B cell (primary cell): ENCODE measurements at regions not wholly inside any gene's neighbourhood (a gene's known extent, or its start where the extent isn't known, plus 50 kb on each side); places are given as distances from the start of the nearest gene placed in this dataset.

Source experiments
- ATAC-seq: fragments of 200-7000 bp; cut with Tn5 transposase; one replicate; pipeline ENCODE4 v1.10.0; 2021; ENCODE audit warnings: low read depth, mild to moderate bottlenecking, moderate number of reproducible peaks, moderate library complexity
- CTCF ChIA-PET: fragments of 350-600 bp; sonication (Branson Sonifier 250); formaldehyde crosslinking; loops from one replicate; lab custom pipeline; 2021; ENCODE audit warnings: antibody characterized with exemption, inconsistent platforms; lab: Charles Lee
- POLR2A ChIA-PET: fragments of 350-600 bp; sonication (Branson Sonifier 250); formaldehyde crosslinking; loops from one replicate; lab custom pipeline; 2021; ENCODE audit warnings: antibody characterized with exemption; lab: Charles Lee
- DNase-seq: peaks from one replicate; pipeline ENCODE4 v3.0.0; 2013
- H2AFZ ChIP-seq: 2 replicates; pipeline ENCODE4 v1.6.1; 2012; ENCODE audit warnings: mild to moderate bottlenecking, low read depth, low read length; ENCODE audit not compliant: insufficient read depth, poor library complexity, severe bottlenecking
- H3K27ac ChIP-seq, 2 donors: 1 replicate in 1 of 2; 2 replicates in 1 of 2; pipeline ENCODE4 v1.5.1; 2012 to 2013; ENCODE audit warnings: low read length in 2 of 2, mild to moderate bottlenecking in 2 of 2, moderate library complexity in 1 of 2
- H3K27me3 ChIP-seq, 4 experiments: fragments of 200-600 bp in 1 of 4; sonication (generic) in 1 of 4; replicated peaks in 1 of 4; 1 replicate in 2 of 4; 2 replicates in 2 of 4; pipeline versions ENCODE4 v1.6.1 to v1.7.0; 2013 to 2016; ENCODE audit warnings: low read length in 3 of 4, mild to moderate bottlenecking in 2 of 4, mixed read lengths in 1 of 4, moderate library complexity in 1 of 4; ENCODE audit not compliant: insufficient read depth in 4 of 4, control insufficient read depth in 3 of 4; ENCODE audit errors: control extremely low read depth in 1 of 4
- H3K36me3 ChIP-seq, 2 experiments: replicated peaks in 1 of 2; 1 replicate in 1 of 2; 2 replicates in 1 of 2; pipeline versions ENCODE4 v1.6.1 to v1.7.1; 2013; ENCODE audit warnings: low read length in 1 of 2; ENCODE audit not compliant: insufficient read depth in 2 of 2, control insufficient read depth in 1 of 2; ENCODE audit errors: control extremely low read depth in 1 of 2, extremely low read depth in 1 of 2
- H3K4me1 ChIP-seq, 2 donors: fragments of 200-600 bp in 1 of 2; sonication (generic) in 1 of 2; 1 replicate in 1 of 2; 2 replicates in 1 of 2; pipeline versions ENCODE4 v1.5.1 to v1.6.1; 2013 to 2017; ENCODE audit warnings: low read length in 2 of 2; ENCODE audit not compliant: control insufficient read depth in 2 of 2, insufficient read depth in 2 of 2
- H3K4me2 ChIP-seq: replicated peaks from 2 replicates; pipeline ENCODE3; 2012; ENCODE audit warnings: mild to moderate bottlenecking, low read depth, low read length; ENCODE audit not compliant: poor library complexity, severe bottlenecking
- H3K4me3 ChIP-seq, 5 experiments: fragments of 200-600 bp in 1 of 5; sonication (generic) in 1 of 5; 1 replicate in 3 of 5; 2 replicates in 2 of 5; pipeline versions ENCODE4 v1.5.1 to v1.7.0; 2011 to 2016; ENCODE audit warnings: low read length in 4 of 5, mild to moderate bottlenecking in 4 of 5, low read depth in 2 of 5, control low read depth in 1 of 5, moderate library complexity in 1 of 5; ENCODE audit not compliant: insufficient read depth in 1 of 5; ENCODE audit errors: control extremely low read depth in 1 of 5, extremely low read depth in 1 of 5
- H3K79me2 ChIP-seq: fragments of 200-600 bp; sonication (generic); one replicate; pipeline ENCODE4 v1.6.0; 2016; ENCODE audit warnings: low read length; ENCODE audit not compliant: control insufficient read depth, insufficient read depth
- H3K9ac ChIP-seq: fragments of 200-600 bp; sonication (generic); 2 replicates; pipeline ENCODE4 v1.6.1; 2017; ENCODE audit warnings: mild to moderate bottlenecking, low read length, moderate library complexity
- H3K9me3 ChIP-seq, 3 donors: one replicate each; pipeline versions ENCODE4 v1.6.1 to v1.7.1; 2013; ENCODE audit warnings: low read length in 2 of 3; ENCODE audit not compliant: control insufficient read depth in 2 of 3, insufficient read depth in 1 of 3; ENCODE audit errors: control extremely low read depth in 1 of 3
- H4K20me1 ChIP-seq: 2 replicates; pipeline ENCODE4 v1.6.0; 2012; ENCODE audit warnings: mild to moderate bottlenecking, low read length; ENCODE audit not compliant: insufficient read depth, control insufficient read depth, poor library complexity, severe bottlenecking
- H3K27ac Mint-ChIP-seq: one replicate; pipeline ENCODE4 v1.8.0; 2021; ENCODE audit warnings: mixed read lengths
- H3K27me3 Mint-ChIP-seq: one replicate; pipeline ENCODE4 v1.8.0; 2021; ENCODE audit warnings: mixed read lengths
- H3K4me1 Mint-ChIP-seq: one replicate; pipeline ENCODE4 v1.8.0; 2021; ENCODE audit warnings: mixed read lengths
- H3K4me3 Mint-ChIP-seq: one replicate; pipeline ENCODE4 v1.8.0; 2021; ENCODE audit warnings: mixed read lengths
- H3K9me3 Mint-ChIP-seq: one replicate; pipeline ENCODE4 v1.8.0; 2022; ENCODE audit warnings: mixed read lengths; ENCODE audit not compliant: insufficient read depth
- CTCF ChIP-seq: fragments of 200-600 bp; IDR thresholded peaks from one replicate; pipeline ENCODE4 v1.8.0; 2022; ENCODE audit warnings: antibody characterized with exemption, mild to moderate bottlenecking
- EZH2 ChIP-seq: IDR thresholded peaks from 2 replicates; pipeline ENCODE4 v1.6.1; 2012; ENCODE audit warnings: borderline replicate concordance, low read depth, mild to moderate bottlenecking, moderate library complexity, low read length; ENCODE audit not compliant: insufficient read depth, poor library complexity, severe bottlenecking
- whole genome bisulfite sequencing: methylation state at CpG from one replicate; pipeline ENCODE4 v1.1.5; 2013; ENCODE audit warnings: missing lambda C conversion rate; ENCODE audit not compliant: insufficient coverage; 5-methylcytosine and 5-hydroxymethylcytosine counted together
- intact Hi-C: fragments of 100-400 bp; cut with micrococcal nuclease; formaldehyde crosslinking; loops from one replicate; pipeline ENCODE4 v1.10.0; 2022

GRCh38 chr15:48006031-48006511, 114.7 kb upstream of the SLC24A5 start:
- DNase-seq (no peak), ATAC-seq (no peak)
- Mint-ChIP-seq H3K27me3 (peaks cover 12% of the 10 kb centered on the region), H3K9me3 (no peaks in the 10 kb centered on the region), H3K4me3 (no peak overlapping the region), H3K27ac (no peak overlapping the region), H3K4me1 (peaks cover 15% of the 10 kb centered on the region)
- TF ChIP-seq EZH2 (no peak), CTCF (no peak)
- no peaks in the 10 kb centered on the region for H4K20me1 ChIP-seq
- no peak overlapping the region for H3K4me2 ChIP-seq
- H3K9me3 ChIP-seq: no peaks in the 10 kb centered on the region
- H3K79me2 ChIP-seq: no peaks in the 10 kb centered on the region
- peaks cover 13 to 14% of the 10 kb centered on the region in 2 donors for H3K4me1 ChIP-seq
- H2AFZ ChIP-seq: no peak overlapping the region
- intact Hi-C loops: no loop called here
- H3K4me3 ChIP-seq: no peak overlapping the region
- no peak overlapping the region for H3K27ac ChIP-seq
- no peak overlapping the region for H3K9ac ChIP-seq
- POLR2A ChIA-PET: no interaction called here
- 100% methylated on average over 1 of the region's 7 CpGs for WGBS
- no peaks in the 10 kb centered on the region for H3K36me3 ChIP-seq
- no peaks in the 10 kb centered on the region for H3K27me3 ChIP-seq
- CTCF ChIA-PET: no interaction called here

GRCh38 chr15:48010316-48010715, 110.5 kb upstream of the SLC24A5 start:
- Histone ChIP-seq H3K9ac (no peak overlapping the region), H3K4me1 (no peaks in the 10 kb centered on the region), H3K27me3 (no peaks in the 10 kb centered on the region), H3K36me3 (no peaks in the 10 kb centered on the region), H3K79me2 (no peaks in the 10 kb centered on the region), H2AFZ (no peak overlapping the region), H3K4me3 (no peak overlapping the region), H4K20me1 (no peaks in the 10 kb centered on the region), H3K27ac (no peak overlapping the region), H3K9me3 (no peaks in the 10 kb centered on the region), H3K4me2 (no peak overlapping the region)
- Mint-ChIP-seq H3K27me3 (peaks cover 16% of the 10 kb centered on the region), H3K9me3 (no peaks in the 10 kb centered on the region), H3K4me3 (no peak overlapping the region), H3K27ac (no peak overlapping the region), H3K4me1 (no peaks in the 10 kb centered on the region)
- 60% methylated on average over 1 of the region's 4 CpGs for WGBS
- POLR2A ChIA-PET: no interaction called here
- DNase-seq: no peak
- no peak for ATAC-seq
- intact Hi-C loops: no loop called here
- CTCF ChIA-PET: no interaction called here
- TF ChIP-seq EZH2 (no peak), CTCF (no peak)
